SH-SY5Y (cell line): ENCODE measurements at regions not wholly inside any gene's neighbourhood (a gene's known extent, or its start where the extent isn't known, plus 50 kb on each side); places are given as distances from the start of the nearest gene placed in this dataset.

ENCODE experiments used
- GATA2 ChIP-seq: IDR thresholded peaks from 2 replicates; pipeline ENCODE4 v1.6.1; 2011; ENCODE audit warnings: mild to moderate bottlenecking, low read depth, low read length
- GATA3 ChIP-seq: IDR thresholded peaks from 2 replicates; pipeline ENCODE4 v1.6.1; 2011; ENCODE audit warnings: low read depth, mild to moderate bottlenecking, low read length, moderate library complexity

DNA sequence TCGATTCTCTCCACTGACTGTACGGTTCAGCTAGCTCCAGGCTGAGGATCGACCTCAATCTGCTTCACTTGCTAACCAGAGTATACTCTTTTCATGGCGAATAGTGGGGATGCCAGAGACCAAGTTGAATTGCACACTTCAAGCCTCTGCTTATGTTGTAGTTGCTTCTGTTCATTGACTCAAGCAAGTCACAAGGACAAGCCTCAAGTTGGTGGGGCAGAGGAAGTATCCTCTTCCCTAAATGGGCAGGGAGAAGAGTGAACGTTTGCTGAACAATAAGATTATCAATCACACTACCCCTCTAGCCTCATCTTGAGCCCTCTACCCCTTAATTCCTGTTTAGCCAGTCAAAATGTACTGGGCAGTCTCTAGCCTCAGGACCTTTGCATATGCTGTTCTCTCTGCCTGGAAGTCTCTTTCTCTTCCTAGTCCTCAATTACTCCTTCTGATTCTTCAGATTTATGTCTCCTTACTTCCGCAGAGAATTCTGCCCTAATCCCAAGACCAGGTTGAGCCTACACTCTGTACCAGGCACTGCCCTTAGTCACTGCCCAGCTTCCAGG lies 390.4 kb upstream of the PROK2 start:
- no peak for TF ChIP-seq GATA3
- TF ChIP-seq GATA2, result no peak
